SK-N-SH treated with all-trans-retinoic acid at 6 μM for 48 hours (cell line): ENCODE measurements at regions not wholly inside any gene's neighbourhood (a gene's known extent, or its start where the extent isn't known, plus 50 kb on each side); places are given as distances from the start of the nearest gene placed in this dataset.

Experiments
- ATAC-seq: fragments of 200-7000 bp; cut with Tn5 transposase; 3 replicates; pipeline ENCODE4 v1.9.1; 2020; ENCODE audit warnings: mild to moderate bottlenecking, moderate library complexity
- BACH2 ChIP-seq: fragments of 250-450 bp; sonication (Bioruptor Pico); IDR thresholded peaks from 2 replicates; pipeline ENCODE4 v1.9.0; 2021; ENCODE audit warnings: mild to moderate bottlenecking, borderline replicate concordance
- CSDC2 ChIP-seq: fragments of 250-450 bp; sonication (Bioruptor Pico); IDR thresholded peaks from 2 replicates; pipeline ENCODE4 v1.5.0; 2020; ENCODE audit warnings: mild to moderate bottlenecking, moderate library complexity
- ESRRG ChIP-seq: fragments of 250-450 bp; sonication (Bioruptor Pico); IDR thresholded peaks from 2 replicates; pipeline ENCODE4 v1.6.1; 2021; ENCODE audit warnings: mild to moderate bottlenecking
- ISL1 ChIP-seq: fragments of 250-450 bp; sonication (Bioruptor Pico); IDR thresholded peaks from 2 replicates; pipeline ENCODE4 v2.1.2; 2022; ENCODE audit warnings: mild to moderate bottlenecking, moderate library complexity
- OSR1 ChIP-seq: fragments of 250-450 bp; sonication (Bioruptor Pico); IDR thresholded peaks from 2 replicates; pipeline ENCODE4 v1.8.0; 2022; ENCODE audit warnings: moderate library complexity, mild to moderate bottlenecking, inconsistent platforms
- PATZ1 ChIP-seq: fragments of 250-450 bp; sonication (Bioruptor Pico); IDR thresholded peaks from 2 replicates; pipeline ENCODE4 v1.8.0; 2020; ENCODE audit warnings: mild to moderate bottlenecking, moderate library complexity, borderline replicate concordance
- POU6F1 ChIP-seq: fragments of 250-450 bp; sonication (Bioruptor Pico); IDR thresholded peaks from 2 replicates; pipeline ENCODE4 v1.8.0; 2021; ENCODE audit warnings: low read depth, mild to moderate bottlenecking, moderate library complexity, borderline replicate concordance
- PPARA ChIP-seq: fragments of 250-450 bp; sonication (Bioruptor Pico); IDR thresholded peaks from 2 replicates; pipeline ENCODE4 v1.5.0; 2020; ENCODE audit warnings: mild to moderate bottlenecking, borderline replicate concordance
- RARB ChIP-seq: fragments of 250-450 bp; sonication (Bioruptor Pico); IDR thresholded peaks from 2 replicates; pipeline ENCODE4 v1.8.0; 2021; ENCODE audit warnings: mild to moderate bottlenecking, moderate library complexity
- TCF4 ChIP-seq: fragments of 250-450 bp; sonication (Bioruptor Pico); IDR thresholded peaks from 2 replicates; pipeline ENCODE4 v1.8.0; 2021; ENCODE audit warnings: mild to moderate bottlenecking, moderate library complexity, borderline replicate concordance
- TOX ChIP-seq: fragments of 250-450 bp; sonication (Bioruptor Pico); IDR thresholded peaks from 2 replicates; pipeline ENCODE4 v1.8.0; 2021; ENCODE audit warnings: mild to moderate bottlenecking, moderate library complexity, borderline replicate concordance
- ZC3H10 ChIP-seq: fragments of 250-450 bp; sonication (Bioruptor Pico); IDR thresholded peaks from 2 replicates; pipeline ENCODE4 v1.5.1; 2021; ENCODE audit warnings: mild to moderate bottlenecking, moderate library complexity
- ZFP3 ChIP-seq: fragments of 250-450 bp; sonication (Bioruptor Pico); IDR thresholded peaks from 2 replicates; pipeline ENCODE4 v1.5.0; 2020; ENCODE audit warnings: mild to moderate bottlenecking, moderate library complexity
- ZFP30 ChIP-seq: fragments of 450-650 bp; formaldehyde crosslinking; IDR thresholded peaks from 2 replicates; pipeline ENCODE4 v1.5.0; 2022; ENCODE audit warnings: mild to moderate bottlenecking, moderate library complexity
- ZNF565 ChIP-seq: fragments of 450-650 bp; formaldehyde crosslinking; conservative IDR thresholded peaks from 2 replicates; pipeline ENCODE4 v1.5.0; 2020; ENCODE audit warnings: low read depth, mild to moderate bottlenecking, moderate library complexity
- ZNF70 ChIP-seq: fragments of 450-650 bp; formaldehyde crosslinking; IDR thresholded peaks from 2 replicates; pipeline ENCODE4 v1.5.0; 2020; ENCODE audit warnings: mild to moderate bottlenecking, moderate library complexity
- ZNF8 ChIP-seq: fragments of 450-650 bp; formaldehyde crosslinking; IDR thresholded peaks from 2 replicates; pipeline ENCODE4 v1.5.0; 2020; ENCODE audit warnings: mild to moderate bottlenecking, moderate library complexity
- TF ChIP-seq, protein P1 (sequence below): fragments of 250-450 bp; sonication (Bioruptor Pico); IDR thresholded peaks from 2 replicates; pipeline ENCODE4 v1.5.1; 2021; ENCODE audit warnings: mild to moderate bottlenecking, moderate library complexity
- TF ChIP-seq, protein P2 (sequence below): fragments of 250-450 bp; sonication (Bioruptor Pico); IDR thresholded peaks from 2 replicates; pipeline ENCODE4 v1.5.1; 2020; ENCODE audit warnings: low read depth, mild to moderate bottlenecking, moderate library complexity
- TF ChIP-seq, protein P3 (sequence below): fragments of 250-450 bp; sonication (Bioruptor Pico); IDR thresholded peaks from 2 replicates; pipeline ENCODE4 v1.5.0; 2020; ENCODE audit warnings: mild to moderate bottlenecking, moderate library complexity

DNA sequence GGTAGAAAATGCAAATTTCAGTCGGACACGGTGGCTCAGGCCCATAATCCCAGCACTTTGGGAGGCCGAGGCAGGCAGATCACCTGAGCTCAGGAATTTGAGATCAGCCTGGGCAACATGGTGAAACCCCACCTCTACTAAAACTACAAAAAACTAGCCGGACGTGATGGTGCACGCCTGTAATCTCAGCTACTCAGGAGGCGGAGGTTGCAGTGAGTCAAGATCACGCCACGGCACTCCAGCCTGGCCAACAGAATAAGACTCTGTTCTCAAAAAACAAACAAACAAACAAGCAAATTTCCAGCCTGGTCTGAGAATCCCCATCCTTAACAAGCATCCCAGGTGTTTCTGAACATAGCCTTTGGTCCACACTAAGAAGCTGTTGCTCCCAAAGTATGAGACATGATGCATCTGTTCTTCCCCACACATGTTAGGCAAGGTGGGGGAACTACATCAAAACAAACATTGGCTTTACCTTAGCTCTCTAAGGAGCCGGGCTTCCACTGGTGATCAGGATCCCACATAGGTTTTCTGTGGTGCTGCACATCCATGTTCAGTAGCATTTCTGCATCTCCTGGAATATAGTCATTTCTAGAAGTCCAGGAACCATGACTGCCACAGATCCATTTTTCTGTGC, 92.5 kb upstream of the DMRT1 start:
- no peak for ATAC-seq

GRCh38 chr9:749716-750115, 91.8 kb upstream of the DMRT1 start:
- no peak for ATAC-seq
- TF ChIP-seq PPARA (CRISPR knock-in tag) (no peak), ISL1 (CRISPR knock-in tag) (no peak), ZNF70 (CRISPR knock-in tag) (no peak), ZFP30 (CRISPR knock-in tag) (no peak), BACH2 (CRISPR knock-in tag) (no peak), PATZ1 (no peak), OSR1 (CRISPR knock-in tag) (no peak), TCF4 (CRISPR knock-in tag) (no peak), ZC3H10 (no peak), ESRRG (no peak), ZNF565 (CRISPR knock-in tag) (no peak), ZNF8 (no peak), TOX (CRISPR knock-in tag) (no peak), RARB (CRISPR knock-in tag) (no peak)
- TF ChIP-seq, protein P1, sequence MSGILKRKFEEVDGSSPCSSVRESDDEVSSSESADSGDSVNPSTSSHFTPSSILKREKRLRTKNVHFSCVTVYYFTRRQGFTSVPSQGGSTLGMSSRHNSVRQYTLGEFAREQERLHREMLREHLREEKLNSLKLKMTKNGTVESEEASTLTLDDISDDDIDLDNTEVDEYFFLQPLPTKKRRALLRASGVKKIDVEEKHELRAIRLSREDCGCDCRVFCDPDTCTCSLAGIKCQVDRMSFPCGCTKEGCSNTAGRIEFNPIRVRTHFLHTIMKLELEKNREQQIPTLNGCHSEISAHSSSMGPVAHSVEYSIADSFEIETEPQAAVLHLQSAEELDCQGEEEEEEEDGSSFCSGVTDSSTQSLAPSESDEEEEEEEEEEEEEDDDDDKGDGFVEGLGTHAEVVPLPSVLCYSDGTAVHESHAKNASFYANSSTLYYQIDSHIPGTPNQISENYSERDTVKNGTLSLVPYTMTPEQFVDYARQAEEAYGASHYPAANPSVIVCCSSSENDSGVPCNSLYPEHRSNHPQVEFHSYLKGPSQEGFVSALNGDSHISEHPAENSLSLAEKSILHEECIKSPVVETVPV, result no peak
- TF ChIP-seq, protein P2, sequence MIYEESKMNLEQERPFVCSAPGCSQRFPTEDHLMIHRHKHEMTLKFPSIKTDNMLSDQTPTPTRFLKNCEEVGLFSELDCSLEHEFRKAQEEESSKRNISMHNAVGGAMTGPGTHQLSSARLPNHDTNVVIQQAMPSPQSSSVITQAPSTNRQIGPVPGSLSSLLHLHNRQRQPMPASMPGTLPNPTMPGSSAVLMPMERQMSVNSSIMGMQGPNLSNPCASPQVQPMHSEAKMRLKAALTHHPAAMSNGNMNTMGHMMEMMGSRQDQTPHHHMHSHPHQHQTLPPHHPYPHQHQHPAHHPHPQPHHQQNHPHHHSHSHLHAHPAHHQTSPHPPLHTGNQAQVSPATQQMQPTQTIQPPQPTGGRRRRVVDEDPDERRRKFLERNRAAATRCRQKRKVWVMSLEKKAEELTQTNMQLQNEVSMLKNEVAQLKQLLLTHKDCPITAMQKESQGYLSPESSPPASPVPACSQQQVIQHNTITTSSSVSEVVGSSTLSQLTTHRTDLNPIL (CRISPR knock-in tag), result no peak

More for the DNA sequence above, 92.5 kb upstream of the DMRT1 start:
- TF ChIP-seq ISL1 (CRISPR knock-in tag) (no peak), ZC3H10 (no peak), BACH2 (CRISPR knock-in tag) (no peak), TOX (CRISPR knock-in tag) (no peak), POU6F1 (no peak), CSDC2 (CRISPR knock-in tag) (no peak), TCF4 (CRISPR knock-in tag) (no peak), ESRRG (no peak), ZNF70 (CRISPR knock-in tag) (no peak)
- TF ChIP-seq, all 23 proteins: peak for 0

- TF ChIP-seq ESRRG (no peak), ZFP3 (CRISPR knock-in tag) (no peak), ZFP30 (CRISPR knock-in tag) (no peak)
- TF ChIP-seq, protein P3, sequence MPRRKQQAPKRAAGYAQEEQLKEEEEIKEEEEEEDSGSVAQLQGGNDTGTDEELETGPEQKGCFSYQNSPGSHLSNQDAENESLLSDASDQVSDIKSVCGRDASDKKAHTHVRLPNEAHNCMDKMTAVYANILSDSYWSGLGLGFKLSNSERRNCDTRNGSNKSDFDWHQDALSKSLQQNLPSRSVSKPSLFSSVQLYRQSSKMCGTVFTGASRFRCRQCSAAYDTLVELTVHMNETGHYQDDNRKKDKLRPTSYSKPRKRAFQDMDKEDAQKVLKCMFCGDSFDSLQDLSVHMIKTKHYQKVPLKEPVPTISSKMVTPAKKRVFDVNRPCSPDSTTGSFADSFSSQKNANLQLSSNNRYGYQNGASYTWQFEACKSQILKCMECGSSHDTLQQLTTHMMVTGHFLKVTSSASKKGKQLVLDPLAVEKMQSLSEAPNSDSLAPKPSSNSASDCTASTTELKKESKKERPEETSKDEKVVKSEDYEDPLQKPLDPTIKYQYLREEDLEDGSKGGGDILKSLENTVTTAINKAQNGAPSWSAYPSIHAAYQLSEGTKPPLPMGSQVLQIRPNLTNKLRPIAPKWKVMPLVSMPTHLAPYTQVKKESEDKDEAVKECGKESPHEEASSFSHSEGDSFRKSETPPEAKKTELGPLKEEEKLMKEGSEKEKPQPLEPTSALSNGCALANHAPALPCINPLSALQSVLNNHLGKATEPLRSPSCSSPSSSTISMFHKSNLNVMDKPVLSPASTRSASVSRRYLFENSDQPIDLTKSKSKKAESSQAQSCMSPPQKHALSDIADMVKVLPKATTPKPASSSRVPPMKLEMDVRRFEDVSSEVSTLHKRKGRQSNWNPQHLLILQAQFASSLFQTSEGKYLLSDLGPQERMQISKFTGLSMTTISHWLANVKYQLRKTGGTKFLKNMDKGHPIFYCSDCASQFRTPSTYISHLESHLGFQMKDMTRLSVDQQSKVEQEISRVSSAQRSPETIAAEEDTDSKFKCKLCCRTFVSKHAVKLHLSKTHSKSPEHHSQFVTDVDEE (CRISPR knock-in tag), result no peak
- ATAC-seq, result no peak
Measured at GRCh38 chr9:750249-750967, 91.1 kb upstream of the DMRT1 start.
